ENCODE measurements at regions not wholly inside any gene's neighbourhood (a gene's known extent, or its start where the extent isn't known, plus 50 kb on each side); places are given as distances from the start of the nearest gene placed in this dataset.

DNA sequence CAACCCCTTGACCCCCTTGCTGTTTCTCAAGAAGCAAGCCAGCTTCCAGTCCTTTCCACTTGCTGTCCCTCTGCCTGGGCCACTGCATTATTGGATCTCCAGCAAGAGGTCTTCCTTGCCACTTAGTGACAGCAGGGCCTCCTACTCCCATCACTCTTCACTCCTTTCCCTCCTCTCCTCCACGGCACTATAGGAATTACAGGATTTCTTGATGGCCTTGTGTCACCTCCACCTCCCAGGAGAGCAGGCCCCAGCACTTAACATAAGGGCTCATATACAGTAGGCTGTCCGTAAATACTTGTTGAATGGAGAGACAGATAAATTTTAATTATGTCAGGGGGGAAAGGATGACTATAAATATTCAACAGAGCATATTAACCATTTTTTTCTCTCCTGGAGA lies 129.4 kb downstream of the SP3 start:
- intact Hi-C loops (cut with DNase I; ENCODE audit: low total_unique reads) = no loop called here
- DNase-seq = no peak
- 80 to 94% (median 91%) methylated on average over 2 of the region's 2 CpGs for WGBS, 5 donors
- H3K36me3 ChIP-seq = no peaks in the 10 kb centered on the region
- H3K9me3 ChIP-seq = no peaks in the 10 kb centered on the region
- no peak overlapping the region for H3K4me3 ChIP-seq
- peaks cover 0 to 4% (median 2%) of the 10 kb centered on the region in 4 donors for H3K4me1 ChIP-seq
- no peak overlapping the region for H3K27ac ChIP-seq
- no peaks in the 10 kb centered on the region for H3K27me3 ChIP-seq
- no peak for TF ChIP-seq POLR2A (IDR thresholded peaks at IDR 0.05)
- no peak for TF ChIP-seq EP300 (IDR thresholded peaks at IDR 0.05)
- TF ChIP-seq POLR2AphosphoS5 (IDR thresholded peaks at IDR 0.05) = no peak
- TF ChIP-seq, protein P1, sequence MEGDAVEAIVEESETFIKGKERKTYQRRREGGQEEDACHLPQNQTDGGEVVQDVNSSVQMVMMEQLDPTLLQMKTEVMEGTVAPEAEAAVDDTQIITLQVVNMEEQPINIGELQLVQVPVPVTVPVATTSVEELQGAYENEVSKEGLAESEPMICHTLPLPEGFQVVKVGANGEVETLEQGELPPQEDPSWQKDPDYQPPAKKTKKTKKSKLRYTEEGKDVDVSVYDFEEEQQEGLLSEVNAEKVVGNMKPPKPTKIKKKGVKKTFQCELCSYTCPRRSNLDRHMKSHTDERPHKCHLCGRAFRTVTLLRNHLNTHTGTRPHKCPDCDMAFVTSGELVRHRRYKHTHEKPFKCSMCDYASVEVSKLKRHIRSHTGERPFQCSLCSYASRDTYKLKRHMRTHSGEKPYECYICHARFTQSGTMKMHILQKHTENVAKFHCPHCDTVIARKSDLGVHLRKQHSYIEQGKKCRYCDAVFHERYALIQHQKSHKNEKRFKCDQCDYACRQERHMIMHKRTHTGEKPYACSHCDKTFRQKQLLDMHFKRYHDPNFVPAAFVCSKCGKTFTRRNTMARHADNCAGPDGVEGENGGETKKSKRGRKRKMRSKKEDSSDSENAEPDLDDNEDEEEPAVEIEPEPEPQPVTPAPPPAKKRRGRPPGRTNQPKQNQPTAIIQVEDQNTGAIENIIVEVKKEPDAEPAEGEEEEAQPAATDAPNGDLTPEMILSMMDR (IDR thresholded peaks at IDR 0.05) = no peak

DNA sequence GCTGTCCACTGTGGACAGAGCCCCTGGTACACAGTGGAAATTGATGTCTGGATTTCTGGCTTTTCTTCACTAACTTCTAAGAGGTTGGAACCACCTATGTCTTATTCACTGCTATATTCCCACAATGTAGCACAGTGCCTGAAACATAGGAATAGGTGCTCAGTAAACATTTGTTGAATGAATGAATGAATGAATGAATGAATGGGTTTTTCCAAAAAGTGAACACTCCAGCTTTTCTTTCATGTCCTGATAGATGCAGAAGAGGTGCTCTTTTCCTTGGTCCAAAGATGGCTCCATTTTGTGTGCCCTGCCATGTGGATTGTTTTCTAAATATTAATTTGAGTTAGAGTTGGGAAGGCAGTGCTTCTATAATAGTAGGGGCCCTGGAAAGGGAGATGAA lies 124.1 kb downstream of the SP3 start:
- Histone ChIP-seq H3K4me1 (no peaks in the 10 kb centered on the region), H3K9me3 (no peaks in the 10 kb centered on the region), H3K36me3 (no peaks in the 10 kb centered on the region), H3K27me3 (peaks cover 0 to 8% (median 0%) of the 10 kb centered on the region in 3 donors), H3K4me3 (no peak overlapping the region), H3K27ac (no peak overlapping the region)
- TF ChIP-seq POLR2AphosphoS5 (IDR thresholded peaks at IDR 0.05) (no peak), POLR2A (IDR thresholded peaks at IDR 0.05) (no peak), EP300 (IDR thresholded peaks at IDR 0.05) (no peak)
- TF ChIP-seq, protein P1 (IDR thresholded peaks at IDR 0.05) = no peak
- DNase-seq = no peak
- intact Hi-C loops (cut with DNase I; ENCODE audit: low total_unique reads) = no loop called here

DNA sequence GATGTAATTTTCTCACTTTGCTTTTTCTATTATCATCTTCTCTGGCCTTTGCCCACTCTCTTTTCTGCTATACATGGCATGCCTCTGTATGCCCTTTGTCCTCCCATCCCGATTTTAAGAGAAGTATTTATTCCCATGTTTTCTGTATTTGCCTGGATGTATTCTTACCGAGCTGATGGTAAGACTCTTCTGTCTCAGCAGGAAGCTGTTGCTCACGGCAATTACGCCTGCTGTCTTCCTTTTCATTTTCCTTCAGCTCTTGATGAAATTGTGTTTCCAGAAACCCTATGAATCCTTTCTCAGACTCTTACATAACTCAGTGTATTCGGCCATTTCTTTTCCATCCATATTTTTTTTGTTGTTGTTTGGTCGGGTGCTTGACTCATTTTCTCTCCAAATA lies 121.6 kb downstream of the SP3 start:
- no peak overlapping the region for H3K27ac ChIP-seq
- no peaks in the 10 kb centered on the region for H3K4me1 ChIP-seq
- H3K4me3 ChIP-seq = no peak overlapping the region
- intact Hi-C loops (cut with DNase I; ENCODE audit: low total_unique reads) = no loop called here
- DNase-seq = no peak
- WGBS, 5 donors = 65 to 81% (median 71%) methylated on average over 6 of the region's 6 CpGs
- H3K27me3 ChIP-seq = peaks cover 0 to 8% (median 0%) of the 10 kb centered on the region in 3 donors
- no peaks in the 10 kb centered on the region for H3K36me3 ChIP-seq
- no peaks in the 10 kb centered on the region for H3K9me3 ChIP-seq
- TF ChIP-seq EP300 (IDR thresholded peaks at IDR 0.05) = no peak

DNA sequence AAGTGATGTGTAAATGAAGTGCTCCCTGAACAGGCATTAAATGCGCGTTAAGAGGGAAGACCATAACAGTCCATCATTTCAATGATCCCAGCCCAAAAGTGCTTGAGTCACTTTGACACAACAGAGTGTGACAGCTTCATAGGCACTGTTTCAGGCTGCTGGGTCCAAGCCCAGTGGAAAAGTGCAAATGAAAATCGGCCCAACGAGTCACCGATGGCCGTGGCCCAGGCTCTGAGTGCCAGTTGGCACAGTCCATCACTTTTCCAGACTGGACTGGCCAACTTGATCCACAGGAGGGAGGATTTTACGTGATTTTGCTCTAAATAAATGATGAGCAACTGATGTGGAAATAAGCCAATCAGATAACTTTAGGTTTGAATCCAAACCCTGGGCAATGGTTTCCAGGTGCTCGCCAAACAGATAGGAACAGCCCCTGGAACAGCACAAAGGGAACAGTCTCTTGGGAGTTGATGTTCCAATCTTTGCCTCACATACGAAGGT lies 114.0 kb downstream of the SP3 start:
- intact Hi-C loops (cut with DNase I; ENCODE audit: low total_unique reads) = no loop called here
- Histone ChIP-seq H3K27me3 (no peaks in the 10 kb centered on the region), H3K36me3 (no peaks in the 10 kb centered on the region), H3K27ac (no peak overlapping the region), H3K4me1 (peaks cover 0 to 5% (median 0%) of the 10 kb centered on the region in 4 donors), H3K4me3 (no peak overlapping the region), H3K9me3 (no peaks in the 10 kb centered on the region)
- 77 to 81% (median 78%) methylated on average over 9 of the region's 9 CpGs for WGBS, 5 donors
- DNase-seq = no peak
- TF ChIP-seq POLR2AphosphoS5 (IDR thresholded peaks at IDR 0.05) (no peak), POLR2A (IDR thresholded peaks at IDR 0.05) (no peak), EP300 (IDR thresholded peaks at IDR 0.05) (no peak)
- TF ChIP-seq, protein P1 (IDR thresholded peaks at IDR 0.05) = no peak

DNA sequence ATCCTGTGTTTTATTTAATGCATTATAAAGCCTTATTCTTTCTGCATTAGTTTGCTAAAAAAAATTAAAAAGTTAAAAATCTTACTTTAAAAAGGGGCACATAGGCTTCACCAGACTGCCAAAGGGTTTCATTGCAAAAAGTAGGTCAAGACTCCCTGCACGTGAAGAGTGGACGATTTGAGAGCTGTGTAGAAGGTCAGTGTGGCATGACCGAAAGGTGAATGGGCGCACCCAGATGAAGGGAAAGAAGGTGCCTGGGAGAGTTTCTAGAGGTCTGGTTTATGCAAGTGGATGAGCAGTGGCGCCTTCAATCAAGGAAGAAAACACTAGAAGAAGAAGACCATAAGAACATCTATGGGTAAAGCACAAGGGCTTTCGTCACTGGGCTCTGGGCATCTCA lies 111.0 kb downstream of the SP3 start:
- H3K27me3 ChIP-seq = peaks cover 0 to 7% (median 0%) of the 10 kb centered on the region in 3 donors
- no peak overlapping the region for H3K4me3 ChIP-seq
- no peak overlapping the region for H3K27ac ChIP-seq
- DNase-seq = no peak
- intact Hi-C loops (cut with DNase I; ENCODE audit: low total_unique reads) = no loop called here
- H3K4me1 ChIP-seq = peaks cover 0 to 5% (median 0%) of the 10 kb centered on the region in 4 donors
- 89 to 97% (median 95%) methylated on average over 5 to 6 of the region's 6 CpGs for WGBS, 5 donors
- TF ChIP-seq, protein P1 (IDR thresholded peaks at IDR 0.05) = no peak
- TF ChIP-seq POLR2A (IDR thresholded peaks at IDR 0.05) (no peak), POLR2AphosphoS5 (IDR thresholded peaks at IDR 0.05) (no peak), EP300 (IDR thresholded peaks at IDR 0.05) (no peak)
- H3K36me3 ChIP-seq = no peaks in the 10 kb centered on the region
- H3K9me3 ChIP-seq = no peaks in the 10 kb centered on the region

Measured in stomach (tissue), 8 donors.